Bone marrow (tissue), 2 donors: ENCODE measurements at regions not wholly inside any gene's neighbourhood (a gene's known extent, or its start where the extent isn't known, plus 50 kb on each side); places are given as distances from the start of the nearest gene placed in this dataset.
"Not testable (repeated sequence)": the region's sequence is repeated elsewhere in the genome, so short reads cannot be mapped to it uniquely, and the experiment has no call there.

Source experiments
- DNase-seq, 2 donors: peaks; one replicate each; lab custom pipeline; 2025; lab: John Stamatoyannopoulos, UW

GRCh38 chr13:58889474-58889873 is 1257.9 kb downstream of the PCDH17 start:
- no peak for DNase-seq

GRCh38 chr13:58893396-58893795 is 1261.9 kb downstream of the PCDH17 start:
- DNase-seq = no peak

- no peak for DNase-seq
These were observed 1257.3 kb downstream of the DIAPH3 start for GRCh38 chr13:58906329-58907007.

GRCh38 chr13:58907347-58907746 is 1256.4 kb downstream of the DIAPH3 start:
- DNase-seq = no peak

- DNase-seq = no peak
These were observed 1255.6 kb downstream of the DIAPH3 start for GRCh38 chr13:58908019-58908679.

- no peak for DNase-seq
These were observed 1244.2 kb downstream of the DIAPH3 start for GRCh38 chr13:58919551-58919950.

- no peak for DNase-seq
These were observed 1242.6 kb downstream of the DIAPH3 start for GRCh38 chr13:58921129-58921528.

GRCh38 chr13:58926858-58927257 is 1236.9 kb downstream of the DIAPH3 start:
- no peak for DNase-seq

GRCh38 chr13:58933475-58933874 is 1230.3 kb downstream of the DIAPH3 start:
- DNase-seq = no peak

GRCh38 chr13:58935689-58936088 is 1228.0 kb downstream of the DIAPH3 start:
- DNase-seq = no peak

- DNase-seq = no peak
These were observed 1217.5 kb downstream of the DIAPH3 start for GRCh38 chr13:58946274-58946673.

GRCh38 chr13:58949646-58950045 is 1214.1 kb downstream of the DIAPH3 start:
- no peak for DNase-seq

- no peak for DNase-seq
These were observed 1212.8 kb downstream of the DIAPH3 start for GRCh38 chr13:58950911-58951310.

GRCh38 chr13:58953638-58954037 is 1210.1 kb downstream of the DIAPH3 start:
- DNase-seq = peak in 1 of 2 donors; percentile 29

- no peak for DNase-seq
These were observed 1208.0 kb downstream of the DIAPH3 start for GRCh38 chr13:58955546-58956385.

- not testable (repeated sequence) for DNase-seq
These were observed 1205.6 kb downstream of the DIAPH3 start for GRCh38 chr13:58958097-58958496.

- no peak for DNase-seq
These were observed 1202.8 kb downstream of the DIAPH3 start for GRCh38 chr13:58960888-58961287.

- DNase-seq = no peak
These were observed 1200.4 kb downstream of the DIAPH3 start for GRCh38 chr13:58963321-58963720.

- DNase-seq = no peak
These were observed 1199.7 kb downstream of the DIAPH3 start for GRCh38 chr13:58964048-58964447.

GRCh38 chr13:58977085-58977484 is 1186.6 kb downstream of the DIAPH3 start:
- no peak for DNase-seq

GRCh38 chr13:58978331-58978730 is 1185.4 kb downstream of the DIAPH3 start:
- DNase-seq = no peak

GRCh38 chr13:58979851-58980250 is 1183.9 kb downstream of the DIAPH3 start:
- no peak for DNase-seq

GRCh38 chr13:58985845-58986244 is 1177.9 kb downstream of the DIAPH3 start:
- DNase-seq = no peak
